AG08396 (cell line): ENCODE measurements at regions not wholly inside any gene's neighbourhood (a gene's known extent, or its start where the extent isn't known, plus 50 kb on each side); places are given as distances from the start of the nearest gene placed in this dataset.

ENCODE experiments used
- DNase-seq: peaks from one replicate; pipeline ENCODE4 v3.0.0; 2012; ENCODE audit warnings: low spot score, mixed read lengths

GRCh38 chr14:64639340-64639821 is 64.8 kb upstream of the PLEKHG3 start:
- DNase-seq = no peak

GRCh38 chr14:64640839-64641238 is 63.4 kb upstream of the PLEKHG3 start:
- no peak for DNase-seq

GRCh38 chr14:64641760-64642159 is 62.5 kb upstream of the PLEKHG3 start:
- no peak for DNase-seq

GRCh38 chr14:64643709-64644108 is 60.5 kb upstream of the PLEKHG3 start:
- no peak for DNase-seq

- DNase-seq = no peak
Observed at GRCh38 chr14:64644629-64645028, 59.6 kb upstream of the PLEKHG3 start.

- DNase-seq = peak; percentile 52
Observed at GRCh38 chr14:64645220-64645892, 58.9 kb upstream of the PLEKHG3 start.

GRCh38 chr14:64646103-64646502 is 58.1 kb upstream of the PLEKHG3 start:
- DNase-seq = no peak

GRCh38 chr14:64649383-64649998 is 54.7 kb upstream of the PLEKHG3 start:
- no peak for DNase-seq

GRCh38 chr14:64653900-64654245 is 50.4 kb upstream of the PLEKHG3 start:
- DNase-seq = no peak

GRCh38 chr14:64654246-64654900 is 49.9 kb upstream of the PLEKHG3 start:
- peak; percentile 69 for DNase-seq
